ENCODE measurements at regions not wholly inside any gene's neighbourhood (a gene's known extent, or its start where the extent isn't known, plus 50 kb on each side); places are given as distances from the start of the nearest gene placed in this dataset.

DNA sequence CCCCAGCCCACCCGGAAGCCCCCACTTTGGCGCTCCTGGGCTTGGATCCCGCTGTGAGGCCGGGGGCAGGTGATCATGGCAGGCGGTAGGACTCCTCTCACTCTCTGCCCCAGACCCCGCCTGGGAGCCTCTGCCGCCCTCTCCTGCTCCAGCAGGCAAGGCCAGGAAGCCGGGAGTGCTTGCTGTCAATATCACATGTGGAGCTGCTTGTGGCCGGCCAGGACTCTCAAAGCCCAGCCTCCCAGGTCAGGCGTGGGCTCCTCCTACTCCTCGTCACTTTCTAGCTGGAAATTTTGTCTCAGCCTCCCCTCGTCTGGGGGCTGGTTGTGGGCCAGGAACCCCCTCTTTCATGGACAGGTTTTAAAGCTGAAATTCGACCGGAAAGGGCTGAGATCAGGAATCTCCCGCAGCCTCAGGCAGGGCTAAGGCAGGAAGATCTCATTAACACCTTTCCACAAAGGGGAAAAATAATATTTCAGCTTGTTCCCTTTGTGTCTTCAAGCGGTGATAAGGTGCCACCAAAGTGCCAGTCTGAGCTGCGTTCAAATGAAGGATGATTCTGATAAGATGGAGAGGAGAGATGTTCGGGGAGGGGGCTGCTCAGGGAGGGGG lies 273.6 kb upstream of the PODXL start:
- TF ChIP-seq, protein P1, sequence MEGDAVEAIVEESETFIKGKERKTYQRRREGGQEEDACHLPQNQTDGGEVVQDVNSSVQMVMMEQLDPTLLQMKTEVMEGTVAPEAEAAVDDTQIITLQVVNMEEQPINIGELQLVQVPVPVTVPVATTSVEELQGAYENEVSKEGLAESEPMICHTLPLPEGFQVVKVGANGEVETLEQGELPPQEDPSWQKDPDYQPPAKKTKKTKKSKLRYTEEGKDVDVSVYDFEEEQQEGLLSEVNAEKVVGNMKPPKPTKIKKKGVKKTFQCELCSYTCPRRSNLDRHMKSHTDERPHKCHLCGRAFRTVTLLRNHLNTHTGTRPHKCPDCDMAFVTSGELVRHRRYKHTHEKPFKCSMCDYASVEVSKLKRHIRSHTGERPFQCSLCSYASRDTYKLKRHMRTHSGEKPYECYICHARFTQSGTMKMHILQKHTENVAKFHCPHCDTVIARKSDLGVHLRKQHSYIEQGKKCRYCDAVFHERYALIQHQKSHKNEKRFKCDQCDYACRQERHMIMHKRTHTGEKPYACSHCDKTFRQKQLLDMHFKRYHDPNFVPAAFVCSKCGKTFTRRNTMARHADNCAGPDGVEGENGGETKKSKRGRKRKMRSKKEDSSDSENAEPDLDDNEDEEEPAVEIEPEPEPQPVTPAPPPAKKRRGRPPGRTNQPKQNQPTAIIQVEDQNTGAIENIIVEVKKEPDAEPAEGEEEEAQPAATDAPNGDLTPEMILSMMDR (IDR thresholded peaks at IDR 0.05) = no peak
- no peak for TF ChIP-seq POLR2A (IDR thresholded peaks at IDR 0.05)
- no peak for TF ChIP-seq EP300 (IDR thresholded peaks at IDR 0.05)
- TF ChIP-seq POLR2AphosphoS5 (IDR thresholded peaks at IDR 0.05) = no peak

All from gastroesophageal sphincter (tissue), 3 donors.